ENCODE measurements at regions not wholly inside any gene's neighbourhood (a gene's known extent, or its start where the extent isn't known, plus 50 kb on each side); places are given as distances from the start of the nearest gene placed in this dataset.

- TF ChIP-seq CTCF (IDR thresholded peaks at IDR 0.05; ENCODE audit: insufficient read depth, low read length), result no peak
- TF ChIP-seq, protein P1, sequence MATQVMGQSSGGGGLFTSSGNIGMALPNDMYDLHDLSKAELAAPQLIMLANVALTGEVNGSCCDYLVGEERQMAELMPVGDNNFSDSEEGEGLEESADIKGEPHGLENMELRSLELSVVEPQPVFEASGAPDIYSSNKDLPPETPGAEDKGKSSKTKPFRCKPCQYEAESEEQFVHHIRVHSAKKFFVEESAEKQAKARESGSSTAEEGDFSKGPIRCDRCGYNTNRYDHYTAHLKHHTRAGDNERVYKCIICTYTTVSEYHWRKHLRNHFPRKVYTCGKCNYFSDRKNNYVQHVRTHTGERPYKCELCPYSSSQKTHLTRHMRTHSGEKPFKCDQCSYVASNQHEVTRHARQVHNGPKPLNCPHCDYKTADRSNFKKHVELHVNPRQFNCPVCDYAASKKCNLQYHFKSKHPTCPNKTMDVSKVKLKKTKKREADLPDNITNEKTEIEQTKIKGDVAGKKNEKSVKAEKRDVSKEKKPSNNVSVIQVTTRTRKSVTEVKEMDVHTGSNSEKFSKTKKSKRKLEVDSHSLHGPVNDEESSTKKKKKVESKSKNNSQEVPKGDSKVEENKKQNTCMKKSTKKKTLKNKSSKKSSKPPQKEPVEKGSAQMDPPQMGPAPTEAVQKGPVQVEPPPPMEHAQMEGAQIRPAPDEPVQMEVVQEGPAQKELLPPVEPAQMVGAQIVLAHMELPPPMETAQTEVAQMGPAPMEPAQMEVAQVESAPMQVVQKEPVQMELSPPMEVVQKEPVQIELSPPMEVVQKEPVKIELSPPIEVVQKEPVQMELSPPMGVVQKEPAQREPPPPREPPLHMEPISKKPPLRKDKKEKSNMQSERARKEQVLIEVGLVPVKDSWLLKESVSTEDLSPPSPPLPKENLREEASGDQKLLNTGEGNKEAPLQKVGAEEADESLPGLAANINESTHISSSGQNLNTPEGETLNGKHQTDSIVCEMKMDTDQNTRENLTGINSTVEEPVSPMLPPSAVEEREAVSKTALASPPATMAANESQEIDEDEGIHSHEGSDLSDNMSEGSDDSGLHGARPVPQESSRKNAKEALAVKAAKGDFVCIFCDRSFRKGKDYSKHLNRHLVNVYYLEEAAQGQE (IDR thresholded peaks at IDR 0.05; ENCODE audit: insufficient replicate concordance, low read depth), result no peak
- TF ChIP-seq POLR2AphosphoS5 (IDR thresholded peaks at IDR 0.05; ENCODE audit: low read depth), result no peak
Measured at GRCh38 chr6:8279041-8279805, 156.1 kb downstream of the SLC35B3 start.

Data from HL-60 (cell line).